K562 (cell line): ENCODE measurements at regions not wholly inside any gene's neighbourhood (a gene's known extent, or its start where the extent isn't known, plus 50 kb on each side); places are given as distances from the start of the nearest gene placed in this dataset.

Experiments used
- ATAC-seq: fragments of 200-7000 bp; cut with Tn5 transposase; 3 replicates; pipeline ENCODE4 v1.9.1; 2020; ENCODE audit warnings: moderate library complexity
- BruUV-seq: library from RNA; stranded (reverse); fragments of 400-500 nt; replicated peaks from 2 replicates; lab custom pipeline; 2021; lab: Mats Ljungman, UMichigan
- CTCF ChIA-PET: fragments of 300-600 bp; formaldehyde crosslinking; extraction: SDS; loops from one replicate; lab custom pipeline; 2021; ENCODE audit warnings: low intra/inter-chr PET ratio; lab: Yijun Ruan, JAX
- POLR2A ChIA-PET: fragments of 300-600, 350-650 bp; sonication (Branson Sonifier 250); formaldehyde crosslinking; extraction: SDS; loops from one replicate; lab custom pipeline; 2021; ENCODE audit warnings: antibody characterized with exemption, inconsistent platforms; lab: Yijun Ruan, JAX
- DNase-seq, 4 experiments: peaks; one replicate each; pipeline versions ENCODE4 v3.0.0 to v3.0.0-alpha.2; 2011 to 2018; ENCODE audit warnings: low spot score in 3 of 4, mixed read lengths in 3 of 4; ENCODE audit errors: extremely low read depth in 1 of 4
- FAIRE-seq: peaks from 2 replicates; lab custom pipeline; 2011; peaks lifted over from hg19 to GRCh38; lab: Jason Lieb, UNC
- H2AFZ ChIP-seq: 2 replicates; pipeline ENCODE4 v1.6.0; 2011; ENCODE audit warnings: low read depth, low read length, control low read depth, inconsistent platforms
- H3K27ac ChIP-seq: fragments of 200-600 bp; 3 replicates; pipeline ENCODE4 v1.8.0; 2011; ENCODE audit warnings: low read depth, mild to moderate bottlenecking, control low read depth, inconsistent platforms, low read length, moderate library complexity, mixed read lengths; ENCODE audit errors: extremely low read depth
- H3K27me3 ChIP-seq, 2 experiments: fragments of 300-600 bp in 1 of 2; 2 replicates in 1 of 2; 3 replicates in 1 of 2; pipeline versions ENCODE4 v1.6.0 to v1.8.0; 2011; ENCODE audit warnings: inconsistent platforms in 2 of 2, low read length in 2 of 2, mild to moderate bottlenecking in 1 of 2, mixed read lengths in 1 of 2, moderate library complexity in 1 of 2; ENCODE audit not compliant: control insufficient read depth in 2 of 2, insufficient read depth in 2 of 2
- H3K36me3 ChIP-seq: fragments of 300-600 bp; 3 replicates; pipeline ENCODE4 v1.8.0; 2011; ENCODE audit warnings: mild to moderate bottlenecking, low read length, inconsistent platforms; ENCODE audit not compliant: control insufficient read depth, insufficient read depth
- H3K4me1 ChIP-seq, 2 experiments: fragments of 200-600 bp in 1 of 2; replicated peaks in 1 of 2; 2 replicates in 1 of 2; 3 replicates in 1 of 2; pipeline versions ENCODE4 v1.5.1 to v1.8.0; 2011; ENCODE audit warnings: inconsistent platforms in 2 of 2, low read length in 2 of 2, mild to moderate bottlenecking in 1 of 2, mixed read lengths in 1 of 2, moderate library complexity in 1 of 2; ENCODE audit not compliant: control insufficient read depth in 2 of 2, insufficient read depth in 2 of 2
- H3K4me2 ChIP-seq: 2 replicates; pipeline ENCODE4 v1.6.1; 2011; ENCODE audit warnings: low read length, control low read depth, inconsistent platforms, mixed read lengths; ENCODE audit not compliant: insufficient read depth
- H3K4me3 ChIP-seq: fragments of 200-600 bp; sonication (generic), shearing (Covaris generic); 2 replicates; pipeline ENCODE4 v1.5.1; 2016; ENCODE audit warnings: control low read depth, inconsistent platforms
- H3K79me2 ChIP-seq: fragments of 200-600 bp; 3 replicates; pipeline ENCODE4 v1.8.0; 2011; ENCODE audit warnings: low read length, inconsistent platforms; ENCODE audit not compliant: control insufficient read depth, insufficient read depth
- H3K9ac ChIP-seq, 2 experiments: 2 replicates each; pipeline versions ENCODE4 v1.6.0 to v1.6.1; 2011; ENCODE audit warnings: low read depth in 2 of 2, low read length in 2 of 2, control low read depth in 1 of 2, inconsistent platforms in 1 of 2, mild to moderate bottlenecking in 1 of 2, mixed read lengths in 1 of 2; ENCODE audit not compliant: insufficient read depth in 1 of 2
- H3K9me1 ChIP-seq: one replicate; pipeline ENCODE4 v1.6.0; 2011; ENCODE audit warnings: inconsistent platforms, mild to moderate bottlenecking, low read length, moderate library complexity; ENCODE audit not compliant: control insufficient read depth, insufficient read depth
- H3K9me3 ChIP-seq: replicated peaks from 2 replicates; pipeline ENCODE4 v1.5.1; 2011; ENCODE audit warnings: low read depth, low read length, inconsistent platforms; ENCODE audit not compliant: control insufficient read depth, insufficient read depth
- H4K20me1 ChIP-seq: replicated peaks from 2 replicates; pipeline ENCODE4 v1.6.1; 2011; ENCODE audit warnings: low read length, inconsistent platforms, mixed read lengths; ENCODE audit not compliant: control insufficient read depth, insufficient read depth
- GTF2E2 ChIP-seq: fragments of 200-800 bp; sonication (Bioruptor generic); IDR thresholded peaks from 2 replicates; pipeline ENCODE4 v1.6.1; 2016; ENCODE audit warnings: missing genetic modification characterization, missing compliant biosample characterization
- NFIX ChIP-seq: fragments of 250-450 bp; sonication (Bioruptor Pico); IDR thresholded peaks from 2 replicates; pipeline ENCODE4 v1.4.0; 2020; ENCODE audit warnings: low read depth, mild to moderate bottlenecking, moderate library complexity
- PHTF2 ChIP-seq: fragments of 250-450 bp; sonication (Bioruptor Pico); IDR thresholded peaks from 2 replicates; pipeline ENCODE4 v1.5.0; 2021; ENCODE audit warnings: mild to moderate bottlenecking
- POLR2AphosphoS5 ChIP-seq: IDR thresholded peaks from 2 replicates; pipeline ENCODE4 v1.6.1; 2011; ENCODE audit warnings: mild to moderate bottlenecking, low read depth, low read length, moderate library complexity; ENCODE audit not compliant: control insufficient read depth, insufficient read depth
- POLR3G ChIP-seq: IDR thresholded peaks from 2 replicates; pipeline ENCODE4 v1.6.1; 2011; ENCODE audit not compliant: insufficient read length, insufficient replicate concordance; ENCODE audit errors: extremely low read depth
- ZNF311 ChIP-seq: fragments of 250-450 bp; sonication (Bioruptor Pico); IDR thresholded peaks from 2 replicates; pipeline ENCODE4 v1.4.0; 2020; ENCODE audit warnings: mild to moderate bottlenecking, moderate library complexity
- ZNF77 ChIP-seq: fragments of 250-450 bp; sonication (Bioruptor Pico); IDR thresholded peaks from 2 replicates; pipeline ENCODE4 v1.5.0; 2020
- ZNF79 ChIP-seq: fragments of 250-450 bp; sonication (Bioruptor Pico); IDR thresholded peaks from 2 replicates; pipeline ENCODE4 v1.4.0; 2020; ENCODE audit warnings: low read depth, mild to moderate bottlenecking, moderate library complexity
- WGBS: fragments of 100-300 bp; shearing (Covaris generic); methylation state at CpG from one replicate; pipeline ENCODE4 v1.1.6; 2016; ENCODE audit warnings: low coverage, mixed read lengths; ENCODE audit not compliant: insufficient coverage; ENCODE audit errors: missing lambda C conversion rate; 5-methylcytosine and 5-hydroxymethylcytosine counted together
- in situ Hi-C: fragments of 300-500 bp; cut with MboI; formaldehyde crosslinking; loops from 4 replicates; pipeline ENCODE4 v1.15.0; 2018; ENCODE audit warnings: inconsistent platforms, mixed read lengths
- intact Hi-C: fragments of 100-400 bp; cut with micrococcal nuclease; formaldehyde crosslinking; loops from 2 replicates; pipeline ENCODE4 v1.14.2; 2022
- TF ChIP-seq, protein P1 (sequence below): fragments of 250-450 bp; sonication (Bioruptor Pico); IDR thresholded peaks from 2 replicates; pipeline ENCODE4 v1.8.0; 2022; ENCODE audit warnings: moderate library complexity, mild to moderate bottlenecking, inconsistent platforms
- TF ChIP-seq, protein P2 (sequence below): IDR thresholded peaks from 3 replicates; pipeline ENCODE4 v1.6.1; 2011; ENCODE audit warnings: borderline replicate concordance, mild to moderate bottlenecking, moderate library complexity; ENCODE audit not compliant: insufficient read length; ENCODE audit errors: extremely low read depth

DNA sequence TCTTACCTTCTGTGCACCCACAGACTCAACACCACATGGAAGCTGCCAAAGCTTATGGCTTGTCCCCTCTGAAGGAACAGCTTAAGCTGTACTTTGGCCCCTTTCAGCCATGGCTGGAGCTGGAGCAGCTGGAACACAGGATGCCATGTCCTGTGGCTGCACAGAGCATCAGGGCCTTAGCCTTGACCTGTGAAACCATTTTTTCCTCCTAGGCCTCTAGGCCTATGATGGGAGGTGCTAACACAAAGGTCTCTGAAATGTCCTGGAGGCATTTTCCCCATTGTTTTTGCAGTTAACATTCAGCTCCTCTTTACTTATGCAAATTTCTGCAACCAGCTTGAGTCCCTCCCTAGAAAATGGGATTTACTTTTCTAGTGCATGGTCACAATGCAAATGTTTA lies 461.4 kb upstream of the TYRP1 start:
- TF ChIP-seq POLR2AphosphoS5 (no peak), ZNF311 (no peak), GTF2E2 (tag) (no peak), POLR3G (no peak), PHTF2 (CRISPR knock-in tag) (no peak)
- TF ChIP-seq, all 486 proteins: peak for 0

DNA sequence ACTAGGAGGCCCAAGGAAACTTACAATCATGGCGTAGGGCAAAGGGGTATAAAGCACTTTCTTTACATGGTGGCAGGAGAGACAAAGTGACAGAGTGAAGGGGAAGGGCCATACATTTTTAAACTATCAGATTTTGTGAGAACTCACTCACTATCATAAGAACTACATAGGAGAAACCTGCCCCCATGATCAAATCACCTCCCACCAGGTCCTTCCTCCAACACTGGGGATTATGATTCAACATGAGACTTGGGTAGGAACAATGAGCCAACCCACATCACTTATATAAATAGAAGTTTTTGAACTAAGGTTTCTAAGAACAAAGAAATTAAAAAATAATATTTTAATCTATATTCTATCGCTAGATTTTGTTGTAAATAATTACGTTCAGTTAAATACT lies 460.3 kb upstream of the TYRP1 start:
- H2AFZ ChIP-seq: no peak overlapping the region
- no peaks in the 10 kb centered on the region for H3K36me3 ChIP-seq
- H4K20me1 ChIP-seq: no peaks in the 10 kb centered on the region
- no peaks in the 10 kb centered on the region for H3K9me1 ChIP-seq
- no peak overlapping the region for H3K4me2 ChIP-seq
- ATAC-seq (no peak), FAIRE-seq (no peak), DNase-seq (no peak)
- no TSS peak for BruUV-seq
- ChIA-PET CTCF (no interaction called here), POLR2A (no interaction called here)
- intact Hi-C loops (no loop called here), in situ Hi-C loops (no loop called here)
- no peaks in the 10 kb centered on the region for H3K27me3 ChIP-seq
- no peaks in the 10 kb centered on the region for H3K9me3 ChIP-seq
- WGBS: 2% methylated on average over 3 of the region's 3 CpGs
- H3K4me3 ChIP-seq: no peak overlapping the region
- H3K4me1 ChIP-seq: no peaks in the 10 kb centered on the region
- H3K27ac ChIP-seq: no peak overlapping the region
- no peak overlapping the region for H3K9ac ChIP-seq
- no peaks in the 10 kb centered on the region for H3K79me2 ChIP-seq
- TF ChIP-seq NFIX (CRISPR knock-in tag) (no peak), ZNF77 (CRISPR knock-in tag) (no peak), ZNF79 (CRISPR knock-in tag) (no peak)
- TF ChIP-seq, protein P1, sequence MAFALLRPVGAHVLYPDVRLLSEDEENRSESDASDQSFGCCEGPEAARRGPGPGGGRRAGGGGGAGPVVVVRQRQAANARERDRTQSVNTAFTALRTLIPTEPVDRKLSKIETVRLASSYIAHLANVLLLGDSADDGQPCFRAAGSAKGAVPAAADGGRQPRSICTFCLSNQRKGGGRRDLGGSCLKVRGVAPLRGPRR (CRISPR knock-in tag): no peak
- TF ChIP-seq, protein P2, sequence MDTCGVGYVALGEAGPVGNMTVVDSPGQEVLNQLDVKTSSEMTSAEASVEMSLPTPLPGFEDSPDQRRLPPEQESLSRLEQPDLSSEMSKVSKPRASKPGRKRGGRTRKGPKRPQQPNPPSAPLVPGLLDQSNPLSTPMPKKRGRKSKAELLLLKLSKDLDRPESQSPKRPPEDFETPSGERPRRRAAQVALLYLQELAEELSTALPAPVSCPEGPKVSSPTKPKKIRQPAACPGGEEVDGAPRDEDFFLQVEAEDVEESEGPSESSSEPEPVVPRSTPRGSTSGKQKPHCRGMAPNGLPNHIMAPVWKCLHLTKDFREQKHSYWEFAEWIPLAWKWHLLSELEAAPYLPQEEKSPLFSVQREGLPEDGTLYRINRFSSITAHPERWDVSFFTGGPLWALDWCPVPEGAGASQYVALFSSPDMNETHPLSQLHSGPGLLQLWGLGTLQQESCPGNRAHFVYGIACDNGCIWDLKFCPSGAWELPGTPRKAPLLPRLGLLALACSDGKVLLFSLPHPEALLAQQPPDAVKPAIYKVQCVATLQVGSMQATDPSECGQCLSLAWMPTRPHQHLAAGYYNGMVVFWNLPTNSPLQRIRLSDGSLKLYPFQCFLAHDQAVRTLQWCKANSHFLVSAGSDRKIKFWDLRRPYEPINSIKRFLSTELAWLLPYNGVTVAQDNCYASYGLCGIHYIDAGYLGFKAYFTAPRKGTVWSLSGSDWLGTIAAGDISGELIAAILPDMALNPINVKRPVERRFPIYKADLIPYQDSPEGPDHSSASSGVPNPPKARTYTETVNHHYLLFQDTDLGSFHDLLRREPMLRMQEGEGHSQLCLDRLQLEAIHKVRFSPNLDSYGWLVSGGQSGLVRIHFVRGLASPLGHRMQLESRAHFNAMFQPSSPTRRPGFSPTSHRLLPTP: no peak

More for the DNA sequence above, 461.4 kb upstream of the TYRP1 start:
- no peaks in the 10 kb centered on the region for H3K9me1 ChIP-seq
- no TSS peak for BruUV-seq
- H3K9me3 ChIP-seq: no peaks in the 10 kb centered on the region
- H3K4me2 ChIP-seq: no peak overlapping the region
- POLR2A ChIA-PET: interaction anchor here (0.7 kb wide), 1 partner anchor 225 kb away, joined by 3 read pairs; no protein-coding TSS in a partner anchor
- H4K20me1 ChIP-seq: no peaks in the 10 kb centered on the region
- H3K4me3 ChIP-seq: no peak overlapping the region
- CTCF ChIA-PET: no interaction called here
- no peak for DNase-seq
- H3K4me1 ChIP-seq: no peaks in the 10 kb centered on the region
- in situ Hi-C loops: no loop called here
- H3K27ac ChIP-seq: no peak overlapping the region
- intact Hi-C loops: no loop called here
- no peaks in the 10 kb centered on the region for H3K27me3 ChIP-seq
- no peak for FAIRE-seq
- no peaks in the 10 kb centered on the region for H3K36me3 ChIP-seq
- H2AFZ ChIP-seq: no peak overlapping the region
- no peaks in the 10 kb centered on the region for H3K79me2 ChIP-seq
- no peak overlapping the region for H3K9ac ChIP-seq
- ATAC-seq: no peak
